ENCODE measurements at regions not wholly inside any gene's neighbourhood (a gene's known extent, or its start where the extent isn't known, plus 50 kb on each side); places are given as distances from the start of the nearest gene placed in this dataset.

DNA sequence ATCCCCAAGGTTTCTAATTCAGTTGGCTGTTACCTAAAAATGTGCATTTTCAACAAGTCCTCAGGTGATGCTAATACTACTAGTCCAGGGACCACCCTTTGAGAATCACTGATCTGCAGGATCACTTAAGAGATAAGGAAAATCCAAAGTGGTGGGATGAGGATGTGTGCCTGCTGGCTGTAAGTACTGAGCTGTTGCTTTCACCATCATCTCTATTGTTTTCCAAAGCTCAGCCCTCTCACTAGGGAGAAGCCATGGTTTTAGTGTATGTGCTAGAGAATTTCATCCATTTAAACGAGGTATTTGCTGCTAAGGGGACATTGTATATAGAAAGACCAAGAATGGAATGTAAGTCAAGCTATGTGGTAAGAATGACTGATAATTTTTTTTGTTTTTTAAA is 202.3 kb downstream of the KIF21A start:
- DNase-seq, result no peak

DNA sequence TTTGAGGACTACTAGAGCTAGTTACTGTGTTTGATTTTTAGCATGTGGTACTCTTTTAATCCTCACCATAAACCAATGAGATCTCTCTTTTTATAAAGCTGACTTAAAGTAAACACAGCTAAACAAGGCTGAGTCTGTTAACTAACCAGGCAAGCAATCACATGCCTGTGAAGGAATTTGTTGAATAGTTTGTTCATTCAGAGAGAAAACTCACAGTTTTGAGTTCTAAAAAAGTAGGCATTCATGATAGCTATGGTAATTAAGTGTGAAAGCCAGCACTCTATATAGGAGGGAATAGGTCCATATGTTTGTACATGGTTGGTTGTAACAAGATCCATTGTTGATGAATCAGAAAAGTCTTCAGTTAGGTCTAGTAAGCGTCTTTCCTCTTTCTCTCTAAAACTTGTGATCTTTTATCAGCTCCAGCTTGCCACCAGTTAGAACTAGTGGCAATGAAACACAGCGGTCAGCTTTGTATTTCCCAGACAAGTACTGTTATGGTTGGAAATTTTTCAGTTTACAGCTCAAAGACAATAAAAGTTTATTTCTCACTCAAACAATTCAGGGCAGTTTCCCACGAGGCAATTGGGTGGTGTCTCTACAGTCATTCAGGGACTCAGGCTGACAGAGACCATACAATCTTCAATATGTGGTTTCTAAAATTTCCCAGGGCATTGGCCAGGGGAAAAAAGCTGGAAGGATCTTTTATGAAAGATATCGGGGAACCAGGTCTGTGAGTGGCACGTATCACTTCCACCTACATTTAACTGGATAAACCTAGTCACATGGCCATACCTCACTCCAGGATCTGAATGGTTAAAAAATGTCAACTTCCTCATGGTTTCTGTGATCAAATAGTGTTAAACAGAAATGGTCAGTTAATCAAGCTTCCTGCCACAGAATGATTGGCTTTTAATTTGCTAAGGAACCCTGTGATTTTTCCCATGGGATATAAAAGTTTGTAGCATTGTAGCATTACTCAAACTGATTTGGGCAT is 203.1 kb downstream of the KIF21A start:
- DNase-seq, result no peak

- no peak for DNase-seq
Observed at GRCh38 chr12:39237004-39237403, 205.9 kb downstream of the KIF21A start.

GRCh38 chr12:39235990-39236767 is 206.7 kb downstream of the KIF21A start:
- no peak for DNase-seq

GRCh38 chr12:39230086-39230485 is 212.8 kb downstream of the KIF21A start:
- DNase-seq, result no peak

- no peak for DNase-seq
Observed at GRCh38 chr12:39227218-39227617, 215.7 kb downstream of the KIF21A start.

- no peak for DNase-seq
Observed at GRCh38 chr12:39224971-39225370, 217.9 kb downstream of the KIF21A start.

DNA sequence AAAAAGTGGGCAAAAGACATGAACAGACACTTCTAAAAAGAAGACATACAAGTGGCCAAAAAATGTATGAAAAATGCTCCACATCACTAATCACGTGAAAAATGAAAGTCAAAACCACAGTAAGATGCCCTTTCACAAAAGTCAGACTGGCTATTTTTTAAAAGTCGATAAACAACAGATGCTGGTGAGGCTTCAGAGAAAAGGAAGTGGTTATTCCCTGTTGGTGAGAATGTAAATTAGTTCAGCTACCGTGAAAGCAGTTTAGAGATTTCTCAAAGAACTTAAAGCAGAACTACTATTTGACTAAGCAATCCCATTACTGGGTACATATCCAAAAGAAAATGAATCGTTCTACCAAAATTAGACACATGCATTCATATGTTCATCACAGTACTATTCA is 237.0 kb downstream of the KIF21A start:
- DNase-seq, result no peak

GRCh38 chr12:39199351-39199750 is 243.6 kb downstream of the KIF21A start:
- DNase-seq, result no peak

GRCh38 chr12:39188689-39189088 is 254.2 kb downstream of the KIF21A start:
- no peak for DNase-seq

GRCh38 chr12:39186744-39187143 is 256.2 kb downstream of the KIF21A start:
- no peak for DNase-seq

DNA sequence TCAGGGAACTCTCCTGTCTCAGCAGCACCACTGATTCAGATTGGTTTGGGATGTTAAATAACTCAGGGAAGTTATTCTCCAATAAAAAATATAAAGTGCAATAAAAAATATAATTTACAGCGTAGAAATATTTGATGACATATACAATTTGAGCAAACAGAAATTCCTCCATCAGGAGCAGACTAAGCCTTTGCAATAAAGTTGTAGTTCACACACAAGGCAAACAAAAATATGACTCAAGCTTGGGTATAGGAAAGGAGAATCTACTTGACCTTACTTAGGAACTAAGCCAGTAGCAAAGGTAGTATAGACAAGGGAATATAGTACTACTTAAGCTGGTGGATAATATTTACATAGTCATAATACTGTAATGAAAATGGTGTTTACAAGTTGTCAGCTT is 264.1 kb downstream of the KIF21A start:
- DNase-seq, result no peak

- DNase-seq, result no peak
Observed at GRCh38 chr12:39176356-39176755, 266.6 kb downstream of the KIF21A start.

DNA sequence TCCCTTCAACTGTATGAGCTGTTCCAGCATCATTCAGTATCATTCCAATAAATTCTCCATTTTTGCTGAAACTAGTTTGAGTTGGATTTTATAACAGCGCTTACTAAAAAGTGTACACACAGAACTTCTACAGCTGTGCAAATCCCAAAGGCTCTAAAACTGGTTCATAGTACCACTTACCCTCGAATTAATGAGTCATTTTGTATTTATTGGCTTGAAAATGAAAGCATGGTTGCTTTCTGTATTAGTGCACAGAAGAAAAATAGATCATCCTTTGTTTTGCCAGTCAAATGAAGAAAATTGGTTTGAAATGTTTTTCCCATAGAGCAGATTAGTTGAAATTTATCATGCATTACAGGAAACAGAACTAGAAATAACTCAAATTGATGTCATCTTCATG is 268.3 kb upstream of the CPNE8 start:
- no peak for DNase-seq

- no peak for DNase-seq
Observed at GRCh38 chr12:39165338-39165737, 259.9 kb upstream of the CPNE8 start.

DNA sequence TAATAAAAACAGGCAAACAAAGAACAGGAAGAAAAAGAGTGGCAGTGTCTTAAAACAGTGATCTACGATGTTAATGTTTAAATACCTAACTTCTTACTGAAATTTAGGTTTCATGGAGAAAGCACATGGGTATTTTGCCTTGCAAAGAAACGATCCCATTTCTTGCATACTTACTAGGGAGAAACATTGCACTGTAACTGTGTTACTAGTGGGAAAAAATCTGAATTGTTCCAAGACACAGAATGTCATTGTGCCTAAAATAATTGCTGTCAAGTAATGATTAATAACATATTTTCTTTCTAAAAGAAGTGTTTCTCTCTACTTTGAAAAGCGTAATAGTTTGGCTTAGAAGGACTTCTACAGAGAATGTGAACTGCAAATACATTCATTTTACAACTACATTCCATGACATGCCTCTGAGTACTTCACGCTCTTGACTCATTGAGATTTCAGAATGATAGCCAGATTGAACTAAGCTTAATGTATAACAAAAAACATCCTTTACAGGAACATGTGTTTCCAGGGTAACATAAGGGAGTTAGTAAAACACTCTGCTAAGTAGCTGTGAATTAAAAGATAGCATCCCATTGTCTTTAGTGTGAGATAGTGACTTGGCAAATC is 256.2 kb upstream of the CPNE8 start:
- no peak for DNase-seq

DNA sequence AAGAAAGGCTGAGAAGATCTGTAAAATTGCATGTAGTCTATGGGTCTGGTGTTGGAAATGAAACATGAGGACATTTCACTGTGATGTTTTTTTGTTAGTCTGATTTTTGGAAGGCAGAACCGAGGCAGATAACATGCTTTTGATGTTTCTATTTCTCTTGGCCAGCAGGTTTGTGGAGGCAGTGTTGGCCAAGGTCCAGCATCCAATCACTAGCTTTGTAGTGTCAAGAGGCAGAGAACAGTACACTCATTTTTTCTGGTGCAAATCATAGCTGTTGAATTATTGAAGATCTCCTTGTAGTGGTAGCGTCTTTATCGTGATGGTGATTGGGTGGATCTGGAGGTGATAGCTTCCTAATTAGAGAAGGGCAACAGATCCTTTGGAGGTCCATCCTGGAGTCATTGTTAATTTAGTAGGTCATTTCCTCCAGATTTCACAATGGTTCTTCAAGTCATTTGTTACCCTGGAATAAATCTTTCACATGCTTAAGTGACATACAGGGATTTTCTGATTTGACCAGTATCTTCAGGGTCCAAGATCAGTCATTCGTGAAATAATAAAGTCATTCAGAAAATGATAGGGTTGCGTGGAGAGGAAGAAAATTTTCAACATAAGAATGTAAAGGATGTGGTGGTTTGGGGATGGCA is 252.4 kb upstream of the CPNE8 start:
- no peak for DNase-seq

DNA sequence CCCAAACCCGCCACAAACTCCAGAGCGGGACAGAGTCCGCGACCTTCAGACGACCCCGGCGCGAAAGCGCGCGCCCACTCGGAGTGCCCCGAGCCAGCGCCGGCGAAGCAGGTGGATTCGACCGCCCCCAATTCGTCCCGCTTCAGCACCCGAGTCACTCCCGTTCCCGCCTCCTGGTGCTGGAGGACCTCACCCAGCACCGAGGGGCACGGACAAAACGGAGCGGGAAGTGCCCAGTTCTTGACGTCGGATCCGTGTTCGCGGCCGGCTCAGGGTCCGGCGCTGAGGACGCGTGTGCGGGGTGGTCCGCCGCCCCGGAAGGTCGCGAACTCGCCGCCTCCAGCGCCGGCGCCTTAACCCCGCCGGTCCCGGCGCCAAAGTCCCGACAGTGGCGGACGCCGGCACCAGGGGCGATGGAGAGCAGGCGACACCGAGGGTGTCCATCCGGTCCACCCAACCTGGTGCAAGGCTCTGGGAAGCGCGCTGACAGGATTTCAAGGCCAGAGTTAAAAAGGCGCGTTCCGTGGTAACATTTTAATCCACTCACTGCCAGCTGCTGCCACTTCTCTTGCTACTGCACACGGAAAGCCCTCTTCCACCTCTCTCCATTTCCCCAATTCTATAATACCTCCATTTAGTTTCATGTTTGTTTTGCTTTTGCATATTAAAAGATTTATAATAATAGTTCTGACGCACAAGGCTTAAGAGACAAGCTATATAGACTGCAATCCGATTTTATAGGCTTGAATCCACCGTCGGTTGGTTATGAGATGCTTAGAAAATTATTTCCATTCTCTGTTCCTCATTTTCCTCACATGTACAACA is 240.0 kb upstream of the CPNE8 start:
- no peak for DNase-seq

DNA sequence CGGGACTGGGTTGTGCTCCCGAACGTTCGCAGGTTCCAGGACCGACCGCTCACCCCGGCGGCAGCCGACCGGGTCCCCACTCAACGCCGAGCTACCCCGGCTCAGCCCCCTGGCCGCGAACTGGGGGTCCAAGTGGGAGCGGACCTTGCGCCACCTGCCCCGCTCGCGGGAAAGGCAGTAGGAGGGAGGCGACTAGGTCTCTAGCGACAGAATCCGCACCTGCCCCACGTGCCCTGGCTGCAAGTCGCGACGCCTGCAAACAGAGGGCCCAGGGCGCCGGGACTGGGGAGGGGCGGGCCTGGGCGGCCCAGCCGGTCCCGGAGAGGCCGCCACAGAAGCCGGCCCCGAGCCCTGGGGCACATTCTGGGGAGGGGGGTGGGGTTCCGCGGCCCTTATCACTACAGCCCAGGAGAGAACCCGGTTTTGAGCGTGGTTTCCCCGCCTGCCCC is 239.2 kb upstream of the CPNE8 start:
- no peak for DNase-seq

DNA sequence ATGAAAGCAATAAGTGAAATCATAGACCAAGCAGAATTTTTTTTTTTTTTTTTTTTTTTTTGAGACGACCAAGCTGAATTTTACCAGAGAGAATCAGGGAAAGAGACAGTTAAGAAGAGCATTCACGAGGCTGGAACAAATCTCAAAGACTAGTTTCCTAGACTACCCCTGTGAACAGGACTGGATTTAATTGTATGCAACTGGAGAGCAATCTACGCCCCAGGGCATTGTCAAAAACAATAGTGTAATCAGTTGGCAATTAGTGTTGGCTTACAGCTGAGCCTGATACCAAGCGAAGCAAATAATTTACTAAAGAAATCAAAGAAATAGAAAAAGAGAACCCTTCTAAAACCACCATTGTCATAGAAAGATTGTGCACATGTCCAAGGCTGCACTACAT is 232.9 kb upstream of the CPNE8 start:
- no peak for DNase-seq

DNA sequence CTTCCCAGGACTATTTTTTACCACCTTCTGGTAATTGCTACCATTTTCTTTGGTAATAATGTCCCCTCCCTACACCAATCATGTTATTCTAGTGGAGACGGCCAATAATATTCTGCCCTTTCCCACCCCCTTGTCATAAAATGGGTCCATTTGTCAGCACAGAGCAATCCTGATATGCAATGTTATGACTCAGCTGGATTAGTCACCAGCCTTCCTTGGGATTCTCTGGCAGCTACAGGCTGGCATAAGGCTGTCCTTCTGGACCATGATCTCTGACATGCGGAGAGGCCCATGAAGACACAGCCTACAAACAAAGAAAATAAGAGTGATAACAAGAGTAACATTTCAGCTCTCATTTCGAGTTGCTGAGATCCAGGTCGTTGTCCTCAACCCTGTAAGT is 222.0 kb upstream of the CPNE8 start:
- DNase-seq, result no peak

- DNase-seq, result no peak
Observed at GRCh38 chr12:39125566-39125965, 220.2 kb upstream of the CPNE8 start.
